GM12878 (cell line): ENCODE measurements at regions not wholly inside any gene's neighbourhood (a gene's known extent, or its start where the extent isn't known, plus 50 kb on each side); places are given as distances from the start of the nearest gene placed in this dataset.

Source experiments
- ATAC-seq: fragments of 200-7000 bp; cut with Tn5 transposase; 3 replicates; pipeline ENCODE4 v1.9.1; 2020; ENCODE audit warnings: mild to moderate bottlenecking, moderate library complexity
- BruUV-seq: library from RNA; stranded (reverse); fragments of 400-500 nt; replicated peaks from 2 replicates; lab custom pipeline; 2021; lab: Mats Ljungman, UMichigan
- CTCF ChIA-PET: fragments of 300-600 bp; sonication (Branson Sonifier 250); formaldehyde crosslinking; extraction: SDS; loops from one replicate; lab custom pipeline; 2021; ENCODE audit warnings: inconsistent platforms; lab: Yijun Ruan, JAX
- POLR2A ChIA-PET: fragments of 350-600 bp; formaldehyde crosslinking; extraction: SDS; loops from one replicate; lab custom pipeline; 2021; ENCODE audit warnings: inconsistent platforms; lab: Charles Lee
- RAD21 ChIA-PET: fragments of 300-600 bp; sonication (Branson Sonifier 250); formaldehyde crosslinking; loops from one replicate; lab custom pipeline; 2023; ENCODE audit warnings: antibody characterized with exemption; ENCODE audit not compliant: unreplicated experiment; lab: Charles Lee
- SMC1A ChIA-PET: fragments of 300-600 bp; sonication (Branson Sonifier 250); formaldehyde crosslinking; loops from one replicate; lab custom pipeline; 2023; ENCODE audit not compliant: unreplicated experiment, uncharacterized antibody; lab: Charles Lee
- DNase-seq: peaks from one replicate; pipeline ENCODE4 v3.0.0-alpha.2; 2011; ENCODE audit warnings: low read depth, low spot score
- FAIRE-seq: peaks from 3 replicates; lab custom pipeline; 2011; peaks lifted over from hg19 to GRCh38; lab: Jason Lieb, UNC
- H2AFZ ChIP-seq: 2 replicates; pipeline ENCODE4 v1.6.0; 2011; ENCODE audit warnings: low read depth, low read length, control low read depth; ENCODE audit not compliant: control insufficient read depth
- H3K27ac ChIP-seq: 2 replicates; pipeline ENCODE4 v1.5.1; 2011; ENCODE audit warnings: control low read depth; ENCODE audit not compliant: control insufficient read depth, insufficient read depth
- H3K27me3 ChIP-seq, 2 experiments: replicated peaks in 1 of 2; 2 replicates each; pipeline versions ENCODE4 v1.6.0 to v1.6.1; 2011; ENCODE audit warnings: low read length in 1 of 2; ENCODE audit not compliant: control insufficient read depth in 2 of 2, insufficient read depth in 2 of 2
- H3K36me3 ChIP-seq, 2 experiments: 2 replicates each; pipeline ENCODE4 v1.5.1; 2011; ENCODE audit warnings: low read length in 1 of 2; ENCODE audit not compliant: control insufficient read depth in 2 of 2, insufficient read depth in 2 of 2
- H3K4me1 ChIP-seq: 2 replicates; pipeline ENCODE4 v1.6.1; 2011; ENCODE audit warnings: mild to moderate bottlenecking, low read length, moderate library complexity, mixed read lengths; ENCODE audit not compliant: control insufficient read depth, insufficient read depth
- H3K4me2 ChIP-seq: 2 replicates; pipeline ENCODE4 v1.6.0; 2011; ENCODE audit warnings: control low read depth; ENCODE audit not compliant: control insufficient read depth, insufficient read depth
- H3K4me3 ChIP-seq: fragments of 200-600 bp; sonication (generic); 2 replicates; pipeline ENCODE4 v1.5.1; 2016
- H3K79me2 ChIP-seq: 2 replicates; pipeline ENCODE4 v1.6.0; 2011; ENCODE audit warnings: low read length; ENCODE audit not compliant: control insufficient read depth, insufficient read depth
- H3K9ac ChIP-seq: 2 replicates; pipeline ENCODE4 v1.8.0; 2011; ENCODE audit warnings: low read length, control low read depth, mixed read lengths; ENCODE audit not compliant: control insufficient read depth, insufficient read depth
- H3K9me3 ChIP-seq: replicated peaks from 3 replicates; pipeline ENCODE4 v1.5.1; 2011; ENCODE audit warnings: mild to moderate bottlenecking, low read length; ENCODE audit not compliant: control insufficient read depth, insufficient read depth
- H4K20me1 ChIP-seq: 2 replicates; pipeline ENCODE4 v1.6.0; 2011; ENCODE audit not compliant: control insufficient read depth, insufficient read depth
- CHD4 ChIP-seq: fragments of 200-600 bp; sonication (generic); IDR thresholded peaks from 2 replicates; pipeline ENCODE4 v1.6.1; 2016; ENCODE audit warnings: mild to moderate bottlenecking
- PAX8 ChIP-seq: fragments of 450-650 bp; IDR thresholded peaks from 2 replicates; pipeline ENCODE4 v1.6.1; 2017; ENCODE audit warnings: mild to moderate bottlenecking, moderate library complexity
- SREBF1 ChIP-seq: IDR thresholded peaks from 2 replicates; pipeline ENCODE4 v1.6.1; 2012; ENCODE audit warnings: mild to moderate bottlenecking, low read length
- TBL1XR1 ChIP-seq: IDR thresholded peaks from 2 replicates; pipeline ENCODE4 v1.6.1; 2012; ENCODE audit warnings: low read depth, low read length, improper control_type of control experiment
- WGBS: methylation state at CpG from one replicate; pipeline ENCODE4 v1.1.6; 2016; ENCODE audit warnings: low lambda C conversion rate; ENCODE audit not compliant: insufficient replicate concordance, insufficient coverage; ENCODE audit errors: missing lambda C conversion rate; 5-methylcytosine and 5-hydroxymethylcytosine counted together
- in situ Hi-C: fragments of 300-500 bp; cut with MboI; formaldehyde crosslinking; loops from 9 replicates; pipeline ENCODE4 v1.14.3; 2018; ENCODE audit warnings: mixed read lengths
- intact Hi-C: fragments of 100-400 bp; cut with micrococcal nuclease; formaldehyde crosslinking; loops from one replicate; pipeline ENCODE4 v1.14.2; 2022; ENCODE audit not compliant: unreplicated experiment
- TF ChIP-seq, protein P1 (sequence below): fragments of 450-650 bp; IDR thresholded peaks from 2 replicates; pipeline ENCODE4 v1.6.1; 2017; ENCODE audit warnings: low read depth, mild to moderate bottlenecking, moderate library complexity

DNA sequence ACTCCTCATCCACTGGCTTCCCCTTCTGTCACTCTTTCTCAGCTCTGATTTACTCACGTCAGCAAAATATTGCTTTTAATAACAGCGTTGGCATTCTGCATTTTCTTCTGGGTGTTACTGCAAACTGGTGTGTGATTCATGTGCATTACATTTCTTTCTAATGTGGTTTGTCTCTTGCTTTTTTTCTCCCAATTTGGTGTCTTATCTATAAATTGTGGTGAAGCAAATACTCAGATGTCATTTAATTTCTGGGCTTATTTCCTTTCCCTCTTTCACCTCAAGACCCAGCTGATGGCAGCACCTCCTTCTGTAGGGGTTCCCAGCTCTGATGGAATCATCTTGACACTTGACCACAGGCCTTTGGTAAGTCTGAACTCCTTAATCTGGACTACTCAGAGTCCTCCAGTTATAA is 180.7 kb upstream of the ZNF618 start:
- no peak overlapping the region for H3K4me3 ChIP-seq
- no peak for FAIRE-seq
- ATAC-seq = no peak
- no peak overlapping the region for H2AFZ ChIP-seq
- TF ChIP-seq CHD4 = no peak
- DNase-seq = no peak
- no TSS peak for BruUV-seq
- intact Hi-C loops = no loop called here
- no peak overlapping the region for H3K9ac ChIP-seq
- in situ Hi-C loops = no loop called here
- ChIA-PET RAD21 (no interaction called here), POLR2A (no interaction called here), SMC1A (no interaction called here), CTCF (no interaction called here)
- no peak overlapping the region for H3K27ac ChIP-seq
- no peaks in the 10 kb centered on the region for H3K79me2 ChIP-seq
- H3K36me3 ChIP-seq = no peaks in the 10 kb centered on the region
- H3K4me2 ChIP-seq = no peak overlapping the region
- H3K4me1 ChIP-seq = no peaks in the 10 kb centered on the region; the same call in 1 of the 2 replicates
- H3K9me3 ChIP-seq = no peaks in the 10 kb centered on the region
- 49% methylated on average over 2 of the region's 2 CpGs for WGBS
- H4K20me1 ChIP-seq = no peaks in the 10 kb centered on the region
- no peaks in the 10 kb centered on the region; a peak in 1 of 4 replicates for H3K27me3 ChIP-seq

DNA sequence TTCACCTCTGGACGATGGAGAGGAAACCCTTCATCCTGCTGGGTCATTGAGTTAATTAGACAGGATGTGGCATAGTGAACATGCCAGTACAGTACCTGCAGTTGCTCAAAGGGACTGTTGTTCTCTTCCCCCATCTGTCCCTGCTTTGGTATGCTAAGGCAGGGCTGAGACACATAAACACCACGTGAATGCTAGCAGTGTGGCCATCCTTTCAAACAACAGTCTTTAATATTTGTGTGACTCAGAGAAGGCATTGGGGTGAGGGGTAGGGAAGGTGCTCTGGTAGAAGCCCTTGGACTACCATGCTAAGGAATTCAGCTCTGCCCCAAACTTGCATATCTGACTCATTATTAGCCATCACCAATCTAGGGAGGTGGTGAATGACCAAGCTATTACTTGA is 180.2 kb upstream of the ZNF618 start:
- TF ChIP-seq TBL1XR1 = no peak
- TF ChIP-seq, protein P1, sequence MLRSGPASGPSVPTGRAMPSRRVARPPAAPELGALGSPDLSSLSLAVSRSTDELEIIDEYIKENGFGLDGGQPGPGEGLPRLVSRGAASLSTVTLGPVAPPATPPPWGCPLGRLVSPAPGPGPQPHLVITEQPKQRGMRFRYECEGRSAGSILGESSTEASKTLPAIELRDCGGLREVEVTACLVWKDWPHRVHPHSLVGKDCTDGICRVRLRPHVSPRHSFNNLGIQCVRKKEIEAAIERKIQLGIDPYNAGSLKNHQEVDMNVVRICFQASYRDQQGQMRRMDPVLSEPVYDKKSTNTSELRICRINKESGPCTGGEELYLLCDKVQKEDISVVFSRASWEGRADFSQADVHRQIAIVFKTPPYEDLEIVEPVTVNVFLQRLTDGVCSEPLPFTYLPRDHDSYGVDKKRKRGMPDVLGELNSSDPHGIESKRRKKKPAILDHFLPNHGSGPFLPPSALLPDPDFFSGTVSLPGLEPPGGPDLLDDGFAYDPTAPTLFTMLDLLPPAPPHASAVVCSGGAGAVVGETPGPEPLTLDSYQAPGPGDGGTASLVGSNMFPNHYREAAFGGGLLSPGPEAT = no peak
- TF ChIP-seq PAX8 = no peak
- no peak for TF ChIP-seq SREBF1
- no peaks in the 10 kb centered on the region for H3K9me3 ChIP-seq
- POLR2A ChIA-PET = no interaction called here
- SMC1A ChIA-PET = no interaction called here
- FAIRE-seq (no peak), DNase-seq (no peak), ATAC-seq (no peak)
- H3K9ac ChIP-seq = no peak overlapping the region
- H3K27ac ChIP-seq = no peak overlapping the region
- H3K4me1 ChIP-seq = no peaks in the 10 kb centered on the region
- RAD21 ChIA-PET = no interaction called here
- BruUV-seq = no TSS peak
- no peaks in the 10 kb centered on the region for H3K79me2 ChIP-seq
- intact Hi-C loops = no loop called here
- no peak overlapping the region for H3K4me3 ChIP-seq
- no peaks in the 10 kb centered on the region; a peak in 1 of 4 replicates for H3K27me3 ChIP-seq
- no peaks in the 10 kb centered on the region for H4K20me1 ChIP-seq
- in situ Hi-C loops = no loop called here
- no peak overlapping the region for H2AFZ ChIP-seq
- H3K4me2 ChIP-seq = no peak overlapping the region
- H3K36me3 ChIP-seq = no peaks in the 10 kb centered on the region
- WGBS = 0% methylated on average over 2 of the region's 2 CpGs
- CTCF ChIA-PET = no interaction called here
